NCI-H460 (cell line): ENCODE measurements at regions not wholly inside any gene's neighbourhood (a gene's known extent, or its start where the extent isn't known, plus 50 kb on each side); places are given as distances from the start of the nearest gene placed in this dataset.
A peak's percentile ranks its signal among the peaks of the same experiment; 100 is the strongest.
"Not testable (repeated sequence)": the region's sequence is repeated elsewhere in the genome, so short reads cannot be mapped to it uniquely, and the experiment has no call there.

ENCODE experiments used
- DNase-seq: peaks from one replicate; pipeline ENCODE4 v3.0.0-alpha.2; 2016; ENCODE audit warnings: low read depth; ENCODE audit errors: extremely low read depth

DNA sequence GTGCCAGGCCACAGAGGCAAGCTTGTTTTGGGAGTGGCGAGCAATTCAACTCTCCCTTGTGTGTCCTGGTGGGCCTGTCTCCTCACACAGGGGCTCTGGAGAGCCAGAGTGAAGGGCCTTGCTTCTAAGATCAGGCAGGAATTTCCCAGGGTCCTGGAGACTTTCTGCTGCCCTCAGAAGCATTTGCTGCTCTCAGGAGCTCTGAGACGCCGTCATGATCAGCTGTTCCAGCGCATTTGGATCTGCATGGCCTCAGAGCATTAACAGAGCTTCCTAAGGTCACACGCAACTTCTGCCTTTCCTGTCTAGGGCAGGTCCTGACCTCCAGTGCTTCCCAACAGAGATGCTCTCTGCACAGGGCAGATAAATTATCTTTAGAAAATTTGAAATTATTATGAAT lies 52.2 kb upstream of the C10orf90 start:
- DNase-seq: no peak

DNA sequence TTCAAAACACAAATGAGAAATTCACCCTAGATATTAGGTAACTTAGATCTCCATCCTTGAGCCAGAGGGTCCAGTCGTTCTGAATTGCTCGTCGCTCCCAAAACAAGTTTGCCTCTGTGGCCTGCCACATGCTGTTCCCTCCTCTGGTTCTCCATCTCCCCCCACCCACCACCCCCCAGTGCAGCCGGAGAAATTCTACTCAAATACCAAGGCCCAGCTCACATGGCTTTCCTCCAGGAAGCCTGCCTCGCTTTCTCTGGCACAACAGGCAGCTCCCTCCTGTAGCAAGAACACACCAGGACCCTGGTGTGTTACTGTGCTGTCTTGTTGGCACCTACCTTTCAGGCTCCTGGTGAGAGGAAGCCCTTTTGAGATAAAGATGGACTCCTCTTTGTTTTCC lies 52.7 kb upstream of the C10orf90 start:
- no peak for DNase-seq

DNA sequence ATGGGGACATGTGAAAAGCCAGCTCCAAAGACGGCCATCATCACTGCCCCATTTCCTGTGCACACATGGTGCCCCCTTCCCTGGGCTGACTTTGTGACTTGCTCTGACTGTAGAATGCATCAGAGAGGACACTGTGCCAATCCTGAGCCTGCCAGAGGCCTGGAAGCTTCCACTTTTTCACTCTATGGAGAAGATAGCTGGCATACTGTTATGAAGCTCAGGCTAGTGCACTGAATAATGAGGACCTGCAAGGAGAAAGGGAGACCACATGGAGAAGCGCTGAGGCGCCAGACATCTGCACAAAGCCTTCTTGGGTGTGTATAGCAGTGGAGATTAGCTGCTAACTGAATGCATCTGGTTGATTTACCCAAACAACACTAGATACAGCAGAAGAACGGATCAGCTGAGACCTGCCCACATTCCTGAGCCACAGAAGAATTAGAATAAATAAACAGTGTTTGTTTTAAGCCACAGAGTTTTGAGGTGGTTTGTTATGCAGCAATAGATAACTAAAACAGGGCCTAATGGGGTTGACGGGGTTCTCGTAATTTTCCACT lies 58.9 kb upstream of the C10orf90 start:
- DNase-seq: no peak

DNA sequence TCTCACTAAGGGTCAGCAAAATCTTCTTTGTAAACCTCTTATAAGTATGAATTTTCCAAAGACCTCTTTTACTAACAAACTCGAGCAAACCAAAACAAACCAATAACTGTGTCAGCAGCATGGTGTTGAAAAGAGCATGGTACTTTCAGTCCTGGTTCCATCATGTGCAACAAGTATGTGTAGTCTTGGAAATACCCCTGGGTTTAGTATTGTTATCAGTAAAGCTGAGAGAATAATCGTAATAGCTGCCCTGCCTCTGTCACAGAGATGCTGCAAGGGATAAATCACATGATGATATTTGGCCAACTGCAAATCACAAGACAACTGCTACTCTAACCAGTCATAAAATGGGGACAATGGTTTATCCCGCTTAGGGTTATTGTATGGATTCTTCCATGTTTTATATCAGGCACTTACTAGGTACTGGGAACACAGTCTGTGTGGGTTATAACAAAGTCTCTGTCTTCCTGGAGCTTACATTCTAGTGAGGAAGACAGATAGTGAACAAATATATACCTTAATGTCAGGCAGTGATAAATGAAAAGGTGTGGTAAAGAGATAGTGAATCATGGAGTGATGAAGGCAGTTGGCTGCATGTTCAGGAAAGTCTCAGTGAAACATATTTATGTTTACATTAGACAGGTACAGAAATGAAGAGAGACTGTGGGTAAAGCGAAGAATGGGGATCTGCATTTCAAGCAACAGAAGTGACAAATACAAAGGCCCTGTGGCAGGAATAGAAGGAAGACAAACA lies 60.5 kb upstream of the C10orf90 start:
- no peak for DNase-seq

DNA sequence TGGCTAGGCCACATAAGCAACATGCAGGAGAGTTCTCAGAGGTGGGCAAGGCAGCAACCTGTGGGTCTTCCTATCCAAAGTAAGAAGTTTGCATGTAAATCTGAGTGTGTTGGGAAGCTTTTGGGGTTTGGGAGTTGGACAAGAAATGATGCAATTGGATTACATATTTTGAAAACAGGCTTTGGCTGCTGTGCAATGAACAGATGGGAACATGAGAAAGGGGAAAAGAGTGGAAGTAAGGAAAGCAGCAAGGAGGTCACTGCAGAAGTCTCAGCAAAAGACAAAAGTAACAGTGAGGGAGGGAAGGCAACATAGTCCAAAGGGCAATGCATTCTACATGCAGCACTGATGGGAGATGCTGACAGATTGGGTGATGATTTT lies 61.1 kb upstream of the C10orf90 start:
- DNase-seq: no peak

DNA sequence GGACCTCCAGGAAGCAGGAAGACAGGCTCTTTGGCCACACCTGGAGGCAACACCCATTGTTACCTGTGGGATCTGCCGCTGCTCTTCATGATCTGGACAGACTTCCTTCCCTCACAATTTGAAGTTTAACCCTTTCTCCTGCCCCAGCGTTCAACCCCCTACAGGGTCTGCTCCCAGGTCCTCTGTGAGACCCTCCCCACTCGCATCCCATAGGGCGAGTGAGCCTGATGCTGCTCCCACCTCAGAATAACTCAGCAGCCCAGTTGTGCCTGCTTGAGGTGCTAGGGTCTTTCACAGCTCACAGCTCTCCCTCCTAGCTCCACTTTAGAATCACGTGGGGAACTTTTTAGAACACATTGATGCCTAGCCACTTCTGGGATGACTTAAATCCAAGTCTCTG lies 61.8 kb upstream of the C10orf90 start:
- no peak for DNase-seq

DNA sequence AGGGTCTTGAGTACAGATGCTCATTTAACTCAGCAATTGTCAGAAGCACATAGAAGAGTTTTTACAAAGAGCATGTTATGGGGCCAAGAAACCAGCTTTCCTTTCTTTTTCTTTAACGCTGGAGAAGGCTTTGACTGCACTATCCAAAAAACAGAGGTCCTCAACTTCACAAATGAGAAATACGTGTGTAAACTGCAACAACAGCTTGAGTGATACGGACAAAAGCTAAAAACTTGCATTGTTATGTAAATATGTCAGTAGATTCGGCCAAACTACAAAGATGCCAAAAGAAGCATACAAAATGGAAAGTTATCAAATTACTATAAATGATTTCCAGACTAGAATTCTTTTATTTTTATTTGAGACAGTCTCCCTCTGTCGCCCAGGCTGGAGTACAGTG lies 62.4 kb upstream of the C10orf90 start:
- DNase-seq: no peak

DNA sequence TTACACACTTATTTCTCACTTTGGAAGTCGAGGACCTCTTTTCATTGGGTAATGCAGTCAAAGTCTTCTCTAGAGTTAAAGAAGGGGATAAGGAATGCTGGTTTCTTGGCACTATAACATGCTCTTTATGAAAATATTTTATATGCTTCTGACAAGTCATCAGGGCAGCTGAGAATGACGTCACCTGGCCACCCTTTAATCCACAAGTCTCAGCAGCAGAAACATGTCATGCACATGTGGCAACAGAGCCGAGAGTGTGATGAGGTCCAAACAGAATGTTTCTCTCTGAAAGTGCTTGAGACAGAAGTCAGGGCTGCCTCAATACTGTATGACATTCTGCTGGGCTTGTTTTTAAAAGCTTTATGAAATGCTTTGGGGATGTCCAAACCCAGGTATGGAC lies 63.5 kb upstream of the C10orf90 start:
- no peak for DNase-seq

DNA sequence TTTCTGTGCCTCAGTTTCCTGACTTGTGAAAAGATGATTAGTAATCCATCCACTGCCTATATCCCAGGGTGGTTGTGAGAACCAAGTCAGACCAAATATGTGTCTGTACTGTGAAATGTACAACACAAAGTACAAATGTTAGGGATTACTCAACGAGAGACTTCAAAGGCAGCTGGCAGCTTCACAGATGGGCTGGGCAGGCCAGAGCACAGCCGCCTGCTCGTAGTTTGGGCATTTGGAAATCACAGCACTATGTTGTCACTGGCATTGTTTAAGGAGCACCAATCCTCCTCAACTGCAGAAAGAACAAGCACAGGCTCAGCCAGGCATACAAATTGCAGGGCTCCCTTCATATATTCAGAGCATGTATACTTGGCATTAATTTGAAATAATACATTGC lies 64.5 kb upstream of the C10orf90 start:
- no peak for DNase-seq

DNA sequence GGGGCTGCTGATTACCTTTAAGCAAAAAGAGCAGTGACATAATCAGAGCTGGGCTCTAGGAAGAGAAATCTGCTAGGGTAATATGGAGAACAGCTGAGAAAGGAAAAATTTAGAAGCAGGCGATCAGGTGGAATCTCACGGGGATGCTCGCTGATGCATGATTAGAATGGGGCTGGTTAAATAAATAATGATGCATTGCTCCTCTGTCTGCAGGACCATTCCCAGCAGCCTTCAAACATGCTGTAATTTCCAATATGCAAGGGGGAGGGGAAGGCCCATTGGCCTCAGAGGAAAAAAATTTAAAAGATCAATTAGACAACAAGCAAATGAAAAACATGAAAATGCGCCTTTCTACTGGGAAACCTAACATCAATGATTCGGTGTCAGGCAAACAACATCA lies 65.6 kb upstream of the C10orf90 start:
- no peak for DNase-seq

DNA sequence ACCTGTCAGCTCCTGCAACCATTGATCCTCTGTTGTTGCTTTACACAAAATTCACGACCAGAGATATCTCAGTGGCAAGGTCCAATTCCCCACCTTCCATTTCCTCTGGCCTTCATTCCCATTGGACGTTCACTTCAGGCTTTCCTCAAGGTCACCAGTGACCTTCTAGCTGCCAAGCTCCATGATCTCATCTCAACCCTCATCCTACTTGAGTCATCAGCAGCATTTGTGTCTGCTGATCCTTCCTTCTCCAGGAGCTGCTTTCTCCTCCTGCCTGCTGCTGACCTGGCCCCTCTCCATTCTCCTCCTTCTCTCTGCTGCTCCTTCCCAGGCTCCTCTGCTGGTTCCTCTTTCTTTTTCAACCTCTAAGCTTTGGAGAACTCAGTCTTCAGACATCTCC lies 66.2 kb upstream of the C10orf90 start:
- DNase-seq: no peak

DNA sequence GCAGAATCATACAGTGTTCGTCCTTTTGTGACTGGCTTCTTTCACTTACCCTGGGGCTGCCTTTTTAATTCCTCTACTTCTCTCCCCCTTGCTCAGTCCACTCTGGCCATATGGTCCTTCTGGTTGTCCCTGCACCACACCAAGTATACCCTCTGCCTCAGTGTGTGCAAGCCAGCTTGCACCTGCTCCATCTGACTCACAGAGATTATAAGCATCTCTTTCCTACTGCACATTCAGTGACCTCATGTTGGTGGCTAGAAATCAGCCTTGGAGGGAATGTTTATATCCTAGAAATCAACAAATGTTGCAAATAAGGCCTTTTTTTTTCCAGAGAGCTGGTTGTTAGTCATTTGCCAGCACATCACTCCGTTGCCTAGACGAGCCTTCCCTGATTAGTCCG lies 67.5 kb upstream of the C10orf90 start:
- no peak for DNase-seq

DNA sequence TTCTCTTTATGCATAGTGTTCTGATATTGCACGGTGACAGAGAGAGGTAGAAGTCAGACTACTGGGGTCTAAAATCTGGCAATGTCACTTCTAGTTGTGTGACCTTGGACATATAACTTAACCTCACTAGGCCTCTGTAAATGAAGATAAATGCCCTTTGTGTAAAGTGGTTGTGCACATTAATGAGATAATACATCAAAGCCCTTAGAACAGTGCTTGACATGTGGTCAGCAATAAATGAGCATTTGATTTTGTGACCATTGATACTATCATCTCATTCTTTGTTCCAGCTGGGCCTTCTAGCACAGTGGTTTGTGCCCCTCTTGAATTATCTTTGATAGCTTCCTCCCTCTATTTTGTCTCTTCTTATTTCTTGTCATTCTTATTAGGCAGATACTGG lies 74.1 kb upstream of the C10orf90 start:
- DNase-seq: no peak

DNA sequence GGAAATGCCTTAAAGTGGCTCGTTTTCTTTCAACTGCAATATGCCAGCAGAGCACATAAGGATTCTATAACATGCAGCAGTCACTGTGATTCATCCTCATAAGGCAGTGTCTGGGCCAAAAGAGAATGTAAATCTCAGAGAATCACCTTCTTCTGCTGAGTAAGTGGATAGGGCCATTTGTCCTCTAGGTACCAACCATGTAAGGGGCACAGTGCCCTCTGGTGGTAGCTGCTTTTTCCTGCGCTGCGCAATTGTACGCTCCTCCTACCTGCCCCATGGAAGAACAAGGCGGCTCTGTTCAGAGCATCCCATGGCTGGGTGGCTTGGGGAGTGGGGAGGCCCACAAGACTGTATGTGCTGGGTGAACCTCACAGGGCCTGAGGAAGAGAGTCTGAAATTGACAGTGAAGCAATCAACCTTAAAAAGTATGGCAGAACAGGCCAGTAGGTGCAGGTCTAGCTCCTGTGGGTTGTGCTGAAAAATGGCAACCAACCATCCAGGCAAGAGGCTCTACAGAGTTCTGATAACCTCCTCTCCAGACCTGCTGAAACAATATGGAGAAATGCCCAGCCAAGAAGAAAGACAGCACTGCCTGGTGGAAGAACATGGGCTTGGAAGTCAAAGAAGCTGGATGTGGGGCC lies 78.6 kb upstream of the C10orf90 start:
- DNase-seq: peak; percentile 64

DNA sequence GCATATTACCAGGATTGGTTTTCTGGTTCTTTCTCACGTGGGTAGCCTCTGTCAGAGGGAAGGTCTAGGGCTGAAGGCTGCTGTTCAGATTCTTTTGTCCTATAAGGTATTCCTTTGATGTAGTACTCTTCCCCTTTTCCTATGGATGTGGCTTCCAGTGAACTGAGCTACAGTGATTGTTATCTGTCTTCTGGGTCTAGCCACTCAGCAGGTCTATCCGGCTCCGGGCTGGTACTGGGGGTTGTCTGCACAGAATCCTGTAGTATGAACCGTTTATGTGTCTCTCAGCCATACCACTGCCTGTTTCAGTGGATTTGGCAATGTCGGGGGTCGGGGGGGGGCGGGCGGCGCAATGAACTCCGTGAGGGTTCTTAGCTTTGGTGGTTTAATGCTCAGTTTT lies 84.5 kb upstream of the C10orf90 start:
- no peak for DNase-seq

DNA sequence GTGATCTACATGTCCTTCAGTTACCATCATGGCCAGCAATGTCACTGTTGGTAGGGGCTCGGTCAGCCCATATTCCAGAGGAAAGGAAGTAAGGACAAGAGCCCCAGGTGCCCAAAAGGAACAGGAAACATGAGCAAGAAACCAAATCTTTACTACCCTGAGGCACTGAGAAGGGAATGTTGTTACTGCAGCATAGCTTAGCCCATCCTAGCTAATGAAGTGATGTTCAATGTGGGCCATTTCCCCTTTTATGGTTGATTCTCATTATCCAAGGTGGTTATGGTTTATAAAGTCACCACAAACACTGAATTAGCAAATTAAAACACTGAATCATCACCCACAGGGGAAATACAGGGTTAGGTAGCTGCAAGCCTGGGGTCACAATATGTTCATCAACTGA lies 88.4 kb upstream of the C10orf90 start:
- DNase-seq: no peak

DNA sequence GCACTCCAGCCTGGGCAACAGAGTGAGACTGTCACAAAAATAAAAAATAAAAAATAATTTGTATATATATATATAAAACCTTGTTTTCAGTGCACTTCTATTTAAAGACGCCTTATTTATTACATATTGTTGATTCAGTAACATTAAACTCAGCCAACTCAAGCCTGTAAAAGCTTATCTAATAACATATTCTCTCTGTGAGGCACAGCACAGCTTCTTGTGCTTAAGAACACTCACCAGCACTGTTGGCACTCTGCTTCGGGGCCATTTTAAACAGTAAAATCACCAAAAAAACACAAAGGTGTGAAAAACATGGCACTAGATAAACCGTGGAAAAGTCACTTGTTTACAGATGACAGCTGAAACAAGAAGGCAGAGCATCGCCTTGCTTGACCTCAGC lies 89.0 kb upstream of the C10orf90 start:
- no peak for DNase-seq

DNA sequence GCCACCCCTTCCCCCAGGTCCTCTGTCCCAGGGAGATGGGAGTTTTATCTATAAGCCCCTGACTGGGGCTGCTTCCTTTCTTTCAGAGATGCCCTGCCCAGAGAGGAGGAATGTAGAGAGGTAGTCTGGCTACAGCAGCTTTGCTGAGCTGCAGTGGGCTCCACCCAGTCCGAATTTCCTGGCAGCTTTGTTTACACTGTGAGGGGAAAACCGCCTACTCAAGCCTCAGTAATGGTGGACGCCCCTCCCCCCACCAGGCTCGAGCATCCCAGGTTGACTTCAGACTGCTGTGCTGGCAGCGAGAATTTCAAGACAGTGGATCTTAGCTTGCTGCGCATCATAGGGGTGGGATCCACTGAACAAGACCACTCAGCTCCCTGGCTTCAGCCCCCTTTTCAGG lies 96.2 kb upstream of the C10orf90 start:
- not testable (repeated sequence) for DNase-seq

DNA sequence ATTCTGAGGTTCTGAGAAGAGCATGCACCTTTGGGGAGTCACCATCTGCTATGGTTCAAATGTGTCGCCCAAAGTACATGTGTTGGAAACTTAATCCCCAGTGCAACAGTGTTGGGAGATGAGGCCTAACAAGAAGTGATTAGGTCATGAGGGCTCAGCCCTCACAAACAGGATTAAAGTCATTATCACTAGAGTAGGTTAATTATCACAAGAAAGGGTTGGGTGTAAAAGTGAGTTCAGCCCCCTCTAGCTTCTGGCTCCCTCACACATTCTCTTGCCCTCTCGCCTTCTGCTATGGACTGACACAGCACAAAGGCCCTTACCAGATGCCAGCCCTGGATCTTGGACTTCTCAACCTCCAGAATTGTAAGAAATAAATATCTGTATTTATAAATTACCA lies 100.3 kb upstream of the C10orf90 start:
- no peak for DNase-seq

DNA sequence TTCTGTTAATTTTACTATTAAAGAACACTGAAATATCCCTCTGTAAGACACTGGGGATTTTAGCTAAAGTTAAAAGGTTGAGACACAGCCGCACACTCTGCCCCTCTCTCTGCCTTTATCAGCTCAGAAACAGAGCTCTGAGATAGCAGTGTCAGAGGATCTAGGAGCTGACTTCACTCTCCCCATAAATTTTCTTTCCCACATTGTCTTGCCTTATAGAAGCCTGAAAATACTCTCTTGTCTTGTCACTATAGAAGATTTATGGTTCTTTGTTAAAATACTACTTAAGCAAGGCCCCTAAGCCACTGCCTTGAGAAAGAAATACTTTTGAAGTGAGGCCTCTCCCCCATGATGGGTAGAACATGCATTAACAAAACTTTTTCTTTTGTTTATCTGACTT lies 105.7 kb upstream of the C10orf90 start:
- DNase-seq: no peak

DNA sequence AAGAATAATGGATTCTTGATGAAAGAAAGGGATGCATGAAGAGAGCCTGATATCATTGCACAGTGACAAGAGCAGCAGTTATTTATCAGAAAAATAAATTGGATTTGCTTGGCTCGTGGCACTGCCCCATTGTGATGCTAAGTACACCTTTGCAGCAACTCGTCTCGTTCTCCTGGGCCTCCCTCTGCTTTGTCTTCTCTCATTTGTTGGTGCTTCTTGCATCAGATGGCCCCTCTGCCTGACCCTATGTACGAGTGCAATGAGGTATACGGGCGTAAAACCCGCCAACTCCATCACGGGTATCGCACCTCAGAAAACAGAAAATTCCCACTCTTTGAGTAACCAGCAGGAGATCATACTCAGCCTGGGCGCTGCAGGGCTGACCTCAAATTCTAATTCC lies 107.2 kb upstream of the C10orf90 start:
- DNase-seq: no peak

DNA sequence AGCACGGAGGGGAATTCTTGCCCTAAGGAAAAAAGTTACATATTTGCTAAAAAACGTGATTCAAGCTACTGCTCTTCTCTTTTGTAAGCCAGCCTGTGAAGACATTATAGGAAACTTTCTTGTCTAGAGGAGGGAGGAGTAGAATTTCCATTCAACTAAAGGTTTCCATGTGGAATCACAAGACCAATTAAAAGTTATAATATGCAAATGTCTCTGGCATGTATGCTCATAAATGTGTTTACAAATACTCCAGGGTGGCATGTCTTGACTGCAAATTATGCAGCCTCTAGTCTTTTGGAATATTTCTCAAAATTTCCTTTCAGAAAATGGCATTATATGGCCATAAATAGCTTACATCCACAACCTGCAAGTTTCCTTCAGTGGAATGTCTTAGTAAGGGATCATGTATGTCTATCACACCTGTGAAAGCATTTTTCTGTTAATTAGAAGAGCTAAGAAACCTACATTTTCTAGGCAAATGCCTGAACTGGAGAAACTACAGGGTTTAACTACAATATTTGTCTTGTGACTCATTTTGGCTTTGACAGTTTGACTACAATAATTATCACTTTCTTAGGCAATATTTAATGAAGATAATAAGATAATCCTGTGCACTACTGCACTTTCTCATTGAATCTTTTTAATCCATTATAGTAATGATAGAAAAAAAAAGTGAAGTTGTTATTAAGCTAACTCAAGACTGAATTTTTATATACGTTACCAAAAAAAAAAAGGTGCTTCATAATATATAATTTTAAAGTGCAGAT lies 111.1 kb upstream of the C10orf90 start:
- DNase-seq: no peak
